WERI-Rb-1 (cell line): ENCODE measurements at regions not wholly inside any gene's neighbourhood (a gene's known extent, or its start where the extent isn't known, plus 50 kb on each side); places are given as distances from the start of the nearest gene placed in this dataset.
"Not testable (repeated sequence)": the region's sequence is repeated elsewhere in the genome, so short reads cannot be mapped to it uniquely, and the experiment has no call there.

ENCODE experiments used
- DNase-seq: peaks from one replicate; pipeline ENCODE4 v3.0.0-alpha.2; 2020
- H3K27ac ChIP-seq: fragments of 250-450 bp; sonication (Bioruptor Pico); 2 replicates; pipeline ENCODE4 v1.5.1; 2020; ENCODE audit warnings: mild to moderate bottlenecking, moderate library complexity
- H3K27me3 ChIP-seq: fragments of 250-450 bp; sonication (Bioruptor Pico); 2 replicates; pipeline ENCODE4 v1.5.1; 2021; ENCODE audit warnings: mild to moderate bottlenecking, low read depth, moderate library complexity; ENCODE audit not compliant: insufficient read depth, severe bottlenecking
- H3K36me3 ChIP-seq: fragments of 250-450 bp; sonication (Bioruptor Pico); 2 replicates; pipeline ENCODE4 v1.5.1; 2020; ENCODE audit warnings: mild to moderate bottlenecking, moderate library complexity
- H3K4me3 ChIP-seq: 2 replicates; pipeline ENCODE4 v1.5.1; 2011; ENCODE audit warnings: low read depth, mild to moderate bottlenecking, control low read depth, low read length
- H3K9me3 ChIP-seq: fragments of 250-450 bp; sonication (Bioruptor Pico); 2 replicates; pipeline ENCODE4 v1.5.1; 2021; ENCODE audit warnings: mild to moderate bottlenecking, moderate library complexity; ENCODE audit not compliant: severe bottlenecking
- CTCF ChIP-seq: IDR thresholded peaks from 2 replicates; pipeline ENCODE4 v1.5.1; 2011; ENCODE audit warnings: low read depth, mild to moderate bottlenecking, control low read depth, inconsistent platforms, low read length

- TF ChIP-seq CTCF = no peak
- DNase-seq = no peak
- Histone ChIP-seq H3K4me3 (no peak overlapping the region), H3K36me3 (no peaks in the 10 kb centered on the region), H3K9me3 (no peaks in the 10 kb centered on the region), H3K27ac (no peak overlapping the region), H3K27me3 (no peaks in the 10 kb centered on the region)
Observed at GRCh38 chr15:100770661-100771584, 108.7 kb upstream of the ALDH1A3 start.

- H3K27me3 ChIP-seq = no peaks in the 10 kb centered on the region
- H3K9me3 ChIP-seq = no peaks in the 10 kb centered on the region
- no peaks in the 10 kb centered on the region for H3K36me3 ChIP-seq
- peak overlapping the region; percentile 85 for H3K27ac ChIP-seq
- H3K4me3 ChIP-seq = no peak overlapping the region
- DNase-seq = no peak
- TF ChIP-seq CTCF = no peak
Observed at GRCh38 chr15:100771746-100772145, 107.9 kb upstream of the ALDH1A3 start.

- H3K4me3 ChIP-seq = no peak overlapping the region
Observed at GRCh38 chr15:100772478-100772877, 107.2 kb upstream of the ALDH1A3 start.

GRCh38 chr15:100772892-100773520 is 106.6 kb upstream of the ALDH1A3 start:
- no peaks in the 10 kb centered on the region for H3K27me3 ChIP-seq
- no peaks in the 10 kb centered on the region for H3K36me3 ChIP-seq
- no peak overlapping the region for H3K4me3 ChIP-seq
- no peaks in the 10 kb centered on the region for H3K9me3 ChIP-seq
- peak; percentile 36 for DNase-seq
- no peak for TF ChIP-seq CTCF
- peak overlapping the region; percentile 85 for H3K27ac ChIP-seq

More at GRCh38 chr15:100772478-100772877, 107.2 kb upstream of the ALDH1A3 start:
- H3K27me3 ChIP-seq = no peaks in the 10 kb centered on the region
- TF ChIP-seq CTCF = no peak
- DNase-seq = no peak
- no peaks in the 10 kb centered on the region for H3K9me3 ChIP-seq
- no peaks in the 10 kb centered on the region for H3K36me3 ChIP-seq
- peak overlapping the region; percentile 85 for H3K27ac ChIP-seq

- not testable (repeated sequence) for H3K36me3 ChIP-seq, H3K9me3 ChIP-seq, DNase-seq, H3K27ac ChIP-seq, H3K27me3 ChIP-seq, H3K4me3 ChIP-seq
Observed at GRCh38 chr15:100774044-100774443, 105.6 kb upstream of the ALDH1A3 start.

GRCh38 chr15:100775581-100776185 is 103.9 kb upstream of the ALDH1A3 start:
- Histone ChIP-seq H3K4me3 (no peak overlapping the region), H3K9me3 (no peaks in the 10 kb centered on the region), H3K36me3 (no peaks in the 10 kb centered on the region), H3K27me3 (no peaks in the 10 kb centered on the region), H3K27ac (no peak overlapping the region)
- no peak for DNase-seq
- TF ChIP-seq CTCF = no peak
